Testis (tissue), 2 donors: ENCODE measurements at regions not wholly inside any gene's neighbourhood (a gene's known extent, or its start where the extent isn't known, plus 50 kb on each side); places are given as distances from the start of the nearest gene placed in this dataset.

Experiments
- POLR2A ChIP-seq: fragments of 450-650 bp; IDR thresholded peaks from one replicate; pipeline ENCODE4 v1.6.1; 2017; ENCODE audit warnings: antibody characterized with exemption, mild to moderate bottlenecking, moderate library complexity
- TF ChIP-seq, protein P1 (sequence below), 3 experiments: fragments of 450-650 bp in 2 of 3; fragments of 200-600 bp in 1 of 3; sonication (generic) in 1 of 3; IDR thresholded peaks; one replicate each; pipeline ENCODE4 v1.5.1; 2016 to 2019; ENCODE audit warnings: antibody characterized with exemption in 3 of 3, mild to moderate bottlenecking in 2 of 3, moderate library complexity in 1 of 3

DNA sequence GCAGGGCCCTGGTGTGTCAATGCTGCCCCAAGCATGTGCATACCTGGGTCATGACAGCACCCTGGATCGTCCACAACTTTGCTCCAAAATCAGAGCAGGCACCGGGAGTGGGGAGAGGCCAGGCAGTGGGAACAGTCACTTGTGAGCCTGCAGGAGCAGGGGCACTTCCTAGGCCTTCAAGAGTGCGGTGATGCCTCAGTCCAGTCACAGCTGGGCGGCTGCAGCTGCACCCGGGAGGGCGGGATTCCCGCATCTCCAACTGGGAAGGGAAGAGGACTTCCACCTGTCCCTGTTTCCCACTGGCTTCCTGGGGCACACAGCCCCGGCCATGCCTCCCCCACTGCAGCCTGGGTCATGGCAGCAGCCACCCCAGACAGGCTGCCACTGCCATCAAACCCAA lies 191.3 kb upstream of the DEFB112 start:
- TF ChIP-seq, protein P1, sequence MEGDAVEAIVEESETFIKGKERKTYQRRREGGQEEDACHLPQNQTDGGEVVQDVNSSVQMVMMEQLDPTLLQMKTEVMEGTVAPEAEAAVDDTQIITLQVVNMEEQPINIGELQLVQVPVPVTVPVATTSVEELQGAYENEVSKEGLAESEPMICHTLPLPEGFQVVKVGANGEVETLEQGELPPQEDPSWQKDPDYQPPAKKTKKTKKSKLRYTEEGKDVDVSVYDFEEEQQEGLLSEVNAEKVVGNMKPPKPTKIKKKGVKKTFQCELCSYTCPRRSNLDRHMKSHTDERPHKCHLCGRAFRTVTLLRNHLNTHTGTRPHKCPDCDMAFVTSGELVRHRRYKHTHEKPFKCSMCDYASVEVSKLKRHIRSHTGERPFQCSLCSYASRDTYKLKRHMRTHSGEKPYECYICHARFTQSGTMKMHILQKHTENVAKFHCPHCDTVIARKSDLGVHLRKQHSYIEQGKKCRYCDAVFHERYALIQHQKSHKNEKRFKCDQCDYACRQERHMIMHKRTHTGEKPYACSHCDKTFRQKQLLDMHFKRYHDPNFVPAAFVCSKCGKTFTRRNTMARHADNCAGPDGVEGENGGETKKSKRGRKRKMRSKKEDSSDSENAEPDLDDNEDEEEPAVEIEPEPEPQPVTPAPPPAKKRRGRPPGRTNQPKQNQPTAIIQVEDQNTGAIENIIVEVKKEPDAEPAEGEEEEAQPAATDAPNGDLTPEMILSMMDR (IDR thresholded peaks at IDR 0.05), result no peak
- TF ChIP-seq POLR2A, result no peak
